Activated T-cell treated with anti-CD3 and anti-CD28 coated beads, Interleukin-2, amount 50 U/mL, for 48 hours (primary cell): ENCODE measurements at regions not wholly inside any gene's neighbourhood (a gene's known extent, or its start where the extent isn't known, plus 50 kb on each side); places are given as distances from the start of the nearest gene placed in this dataset.

Experiments
- DNase-seq, 2 experiments: peaks; one replicate each; pipeline ENCODE4 v3.0.0-alpha.2; 2020

GRCh38 chr2:215681799-215682596, 246.1 kb upstream of the FN1 start:
- no peak for DNase-seq

- DNase-seq, result peak; percentile 33 to 39
Observed at GRCh38 chr2:215680605-215681598, 245.0 kb upstream of the FN1 start.

- DNase-seq, result no peak
Observed at GRCh38 chr2:215678094-215678493, 242.2 kb upstream of the FN1 start.

GRCh38 chr2:215677481-215677880, 241.6 kb upstream of the FN1 start:
- DNase-seq, result no peak

GRCh38 chr2:215672406-215672805, 236.5 kb upstream of the FN1 start:
- no peak for DNase-seq

- DNase-seq, result no peak
Observed at GRCh38 chr2:215671691-215672090, 235.8 kb upstream of the FN1 start.

GRCh38 chr2:215671244-215671643, 235.4 kb upstream of the FN1 start:
- no peak for DNase-seq

- no peak for DNase-seq
Observed at GRCh38 chr2:215670396-215670795, 234.5 kb upstream of the FN1 start.

- no peak for DNase-seq
Observed at GRCh38 chr2:215668378-215668775, 232.5 kb upstream of the FN1 start.

GRCh38 chr2:215667585-215668377, 231.9 kb upstream of the FN1 start:
- DNase-seq, result no peak

GRCh38 chr2:215664847-215665525, 229.1 kb upstream of the FN1 start:
- DNase-seq, result no peak

GRCh38 chr2:215662715-215663114, 226.8 kb upstream of the FN1 start:
- DNase-seq, result no peak

GRCh38 chr2:215660687-215661086, 224.8 kb upstream of the FN1 start:
- no peak for DNase-seq

GRCh38 chr2:215659650-215660049, 223.8 kb upstream of the FN1 start:
- DNase-seq, result no peak

GRCh38 chr2:215658635-215659305, 222.9 kb upstream of the FN1 start:
- DNase-seq, result no peak

- DNase-seq, result no peak
Observed at GRCh38 chr2:215657844-215658243, 222.0 kb upstream of the FN1 start.

- DNase-seq, result no peak
Observed at GRCh38 chr2:215654148-215654819, 218.4 kb upstream of the FN1 start.

- DNase-seq, result no peak
Observed at GRCh38 chr2:215653344-215654030, 217.6 kb upstream of the FN1 start.

GRCh38 chr2:215652388-215652787, 216.5 kb upstream of the FN1 start:
- DNase-seq, result no peak

GRCh38 chr2:215651412-215651811, 215.5 kb upstream of the FN1 start:
- no peak for DNase-seq
